Panc1 (cell line): ENCODE measurements at regions not wholly inside any gene's neighbourhood (a gene's known extent, or its start where the extent isn't known, plus 50 kb on each side); places are given as distances from the start of the nearest gene placed in this dataset.

Experiments
- ATAC-seq: fragments of 200-7000 bp; cut with Tn5 transposase; 2 replicates; pipeline ENCODE4 v1.9.1; 2020; ENCODE audit warnings: mild to moderate bottlenecking, moderate library complexity
- BruUV-seq: library from RNA; stranded (reverse); fragments of 400-500 nt; replicated peaks from 2 replicates; lab custom pipeline; 2021; lab: Mats Ljungman, UMichigan
- CTCF ChIA-PET: fragments of 300-600 bp; sonication (Branson Sonifier 250); formaldehyde crosslinking; loops from one replicate; lab custom pipeline; 2022; ENCODE audit warnings: antibody characterized with exemption; lab: Charles Lee
- POLR2A ChIA-PET: fragments of 300-600 bp; sonication (Branson Sonifier 250); formaldehyde crosslinking; loops from one replicate; lab custom pipeline; 2022; ENCODE audit warnings: antibody characterized with exemption; lab: Charles Lee
- DNase-seq: peaks from one replicate; pipeline ENCODE4 v3.0.0-alpha.2; 2010; ENCODE audit warnings: low read depth, low spot score
- H3K27ac ChIP-seq: 2 replicates; pipeline ENCODE4 v1.5.1; 2011; ENCODE audit warnings: mild to moderate bottlenecking, low read length, inconsistent platforms
- H3K27me3 ChIP-seq: fragments of 200-500 bp; sonication (Bioruptor generic); 2 replicates; pipeline ENCODE4 v1.6.0; 2014; ENCODE audit warnings: low read length, inconsistent platforms; ENCODE audit not compliant: control insufficient read depth, insufficient read depth
- H3K36me3 ChIP-seq: fragments of 200-500 bp; sonication (Bioruptor generic); 2 replicates; pipeline ENCODE4 v1.5.1; 2014; ENCODE audit warnings: inconsistent platforms, mild to moderate bottlenecking, low read length, moderate library complexity; ENCODE audit not compliant: control insufficient read depth, insufficient read depth
- H3K4me1 ChIP-seq: 2 replicates; pipeline ENCODE4 v1.5.1; 2011; ENCODE audit warnings: inconsistent platforms, mild to moderate bottlenecking, low read length, moderate library complexity; ENCODE audit not compliant: control insufficient read depth, insufficient read depth
- H3K4me3 ChIP-seq, 2 experiments: 2 replicates each; pipeline ENCODE4 v1.5.1; 2011 to 2012; ENCODE audit warnings: low read depth in 2 of 2, low read length in 2 of 2, mild to moderate bottlenecking in 2 of 2, inconsistent platforms in 1 of 2, moderate library complexity in 1 of 2
- H3K9me3 ChIP-seq: fragments of 200-500 bp; sonication (Bioruptor generic); 2 replicates; pipeline ENCODE4 v1.5.1; 2014; ENCODE audit warnings: low read depth, mild to moderate bottlenecking, inconsistent platforms, low read length, moderate library complexity; ENCODE audit not compliant: control insufficient read depth, insufficient read depth
- CTCF ChIP-seq: fragments of 450-650 bp; IDR thresholded peaks from 2 replicates; pipeline ENCODE4 v1.5.1; 2017; ENCODE audit warnings: mild to moderate bottlenecking
- POLR2AphosphoS5 ChIP-seq: IDR thresholded peaks from 2 replicates; pipeline ENCODE4 v1.6.1; 2012; ENCODE audit warnings: mild to moderate bottlenecking, low read depth, low read length, moderate library complexity
- REST ChIP-seq, 2 experiments: IDR thresholded peaks; 2 replicates each; pipeline ENCODE4 v1.6.1; 2011 to 2012; ENCODE audit warnings: low read depth in 2 of 2, control low read depth in 1 of 2, low read length in 1 of 2, mild to moderate bottlenecking in 1 of 2, moderate library complexity in 1 of 2; ENCODE audit not compliant: insufficient read depth in 1 of 2
- SIN3A ChIP-seq: IDR thresholded peaks from 2 replicates; pipeline ENCODE4 v1.6.1; 2012; ENCODE audit warnings: low read depth, mild to moderate bottlenecking, low read length, moderate library complexity, borderline replicate concordance; ENCODE audit not compliant: insufficient read depth
- TCF7L2 ChIP-seq: IDR thresholded peaks from 2 replicates; pipeline ENCODE4 v1.6.1; 2011; ENCODE audit warnings: mild to moderate bottlenecking, low read depth, low read length, inconsistent platforms
- in situ Hi-C: cut with HindIII; loops from 2 replicates; pipeline ENCODE4 v1.10.0; 2016; ENCODE audit warnings: low sequenced_read_pairs, low pct_unique_long_range_greater_than_20kb
- intact Hi-C: fragments of 100-400 bp; cut with micrococcal nuclease; formaldehyde crosslinking; loops from one replicate; pipeline ENCODE4 v1.10.0; 2022; ENCODE audit not compliant: unreplicated experiment

DNA sequence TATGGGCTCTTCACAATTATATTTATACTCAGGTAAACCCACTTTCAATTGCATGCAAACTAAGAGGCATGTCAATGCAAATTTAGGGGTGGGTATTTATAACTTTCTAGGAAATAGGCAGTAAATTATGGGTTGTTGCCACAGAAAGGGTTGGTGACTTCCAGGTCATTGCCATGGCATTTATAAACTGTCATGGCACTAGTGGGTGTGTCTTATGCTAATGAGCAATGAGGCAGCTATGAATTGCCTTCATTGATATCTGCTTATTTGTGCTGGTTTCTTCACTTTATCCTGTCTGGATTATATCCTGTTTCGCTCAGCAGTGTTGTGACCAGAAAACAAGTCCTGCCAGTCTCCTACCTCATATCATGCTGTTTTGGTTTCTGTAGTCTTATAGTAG lies 597.3 kb upstream of the DAB2 start:
- intact Hi-C loops = no loop called here
- no peak overlapping the region for H3K27ac ChIP-seq
- CTCF ChIA-PET = no interaction called here

DNA sequence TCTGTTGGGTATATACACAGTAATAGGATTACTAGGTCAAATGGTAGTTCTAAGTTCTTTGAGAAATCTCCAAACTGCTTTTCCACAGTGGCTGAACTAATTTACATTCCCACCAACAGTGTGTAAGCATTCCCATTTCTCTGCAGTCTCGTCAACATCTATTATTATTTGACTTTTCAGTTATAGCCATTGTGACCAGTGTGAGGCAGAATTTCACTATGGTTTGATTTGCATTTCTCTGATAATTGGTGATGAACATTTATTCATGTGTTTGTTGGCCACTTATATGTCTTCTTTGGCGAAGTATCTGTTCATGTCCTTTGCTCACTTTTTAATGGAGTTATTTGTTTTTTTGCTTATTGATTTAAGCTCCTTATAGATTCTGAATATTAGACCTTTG lies 596.2 kb upstream of the DAB2 start:
- CTCF ChIA-PET = no interaction called here

More for the DNA sequence above, 597.3 kb upstream of the DAB2 start:
- Histone ChIP-seq H3K4me1 (no peaks in the 10 kb centered on the region), H3K9me3 (no peaks in the 10 kb centered on the region), H3K36me3 (no peaks in the 10 kb centered on the region), H3K4me3 (no peak overlapping the region), H3K27me3 (no peaks in the 10 kb centered on the region)
- BruUV-seq = no TSS peak
- ATAC-seq (no peak), DNase-seq (no peak)
- no peak for TF ChIP-seq TCF7L2
- TF ChIP-seq CTCF = no peak
- no peak for TF ChIP-seq SIN3A
- TF ChIP-seq REST (IDR thresholded peaks at IDR 0.05; ENCODE audit: insufficient read depth in 1 of 2, low read depth in 2 of 2, low read length in 1 of 2) = no peak
- TF ChIP-seq POLR2AphosphoS5 = no peak
- POLR2A ChIA-PET = no interaction called here
- in situ Hi-C loops = no loop called here

More for the DNA sequence above, 596.2 kb upstream of the DAB2 start:
- no peak overlapping the region for H3K4me3 ChIP-seq
- no peaks in the 10 kb centered on the region for H3K9me3 ChIP-seq
- BruUV-seq = no TSS peak
- H3K36me3 ChIP-seq = no peaks in the 10 kb centered on the region
- intact Hi-C loops = no loop called here
- no peak for DNase-seq
- in situ Hi-C loops = no loop called here
- POLR2A ChIA-PET = no interaction called here
- no peaks in the 10 kb centered on the region for H3K4me1 ChIP-seq
- H3K27me3 ChIP-seq = no peaks in the 10 kb centered on the region
- H3K27ac ChIP-seq = no peak overlapping the region
- no peak for TF ChIP-seq TCF7L2
- no peak; the same call in 1 of the 2 replicates for TF ChIP-seq CTCF
- no peak for TF ChIP-seq POLR2AphosphoS5
- no peak for TF ChIP-seq SIN3A
- TF ChIP-seq REST (IDR thresholded peaks at IDR 0.05; ENCODE audit: insufficient read depth in 1 of 2, low read depth in 2 of 2, low read length in 1 of 2) = no peak
- no peak for ATAC-seq
